Ishikawa (cell line): ENCODE measurements at regions not wholly inside any gene's neighbourhood (a gene's known extent, or its start where the extent isn't known, plus 50 kb on each side); places are given as distances from the start of the nearest gene placed in this dataset.

ENCODE experiments used
- CEBPB ChIP-seq: IDR thresholded peaks from 2 replicates; pipeline ENCODE4 v1.6.1; 2012
- CREB1 ChIP-seq: IDR thresholded peaks from 2 replicates; pipeline ENCODE4 v1.6.1; 2012; ENCODE audit warnings: low read depth
- EGR1 ChIP-seq: IDR thresholded peaks from 2 replicates; pipeline ENCODE4 v1.6.1; 2012
- EP300 ChIP-seq: IDR thresholded peaks from 2 replicates; pipeline ENCODE4 v1.6.1; 2012; ENCODE audit warnings: borderline replicate concordance
- FOXM1 ChIP-seq: IDR thresholded peaks from 2 replicates; pipeline ENCODE4 v1.6.1; 2012; ENCODE audit warnings: low read depth, borderline replicate concordance
- NFIC ChIP-seq: IDR thresholded peaks from 2 replicates; pipeline ENCODE4 v1.6.1; 2012
- RAD21 ChIP-seq: IDR thresholded peaks from 2 replicates; pipeline ENCODE4 v1.6.1; 2012; ENCODE audit warnings: low read depth
- REST ChIP-seq: IDR thresholded peaks from 2 replicates; pipeline ENCODE4 v1.6.1; 2012; ENCODE audit warnings: low read depth, mild to moderate bottlenecking
- TAF1 ChIP-seq: IDR thresholded peaks from 2 replicates; pipeline ENCODE4 v1.6.1; 2012; ENCODE audit warnings: low read depth, mild to moderate bottlenecking
- TCF12 ChIP-seq: IDR thresholded peaks from 2 replicates; pipeline ENCODE4 v1.6.1; 2012; ENCODE audit warnings: low read depth
- TEAD4 ChIP-seq: IDR thresholded peaks from 2 replicates; pipeline ENCODE4 v1.6.1; 2012
- USF1 ChIP-seq: IDR thresholded peaks from 2 replicates; pipeline ENCODE4 v1.6.1; 2012
- YY1 ChIP-seq: IDR thresholded peaks from 2 replicates; pipeline ENCODE4 v1.6.1; 2012; ENCODE audit warnings: low read depth
- ZBTB7A ChIP-seq: IDR thresholded peaks from 2 replicates; pipeline ENCODE4 v1.6.1; 2012; ENCODE audit warnings: low read depth
- TF ChIP-seq, protein P1 (sequence below): IDR thresholded peaks from 2 replicates; pipeline ENCODE4 v1.6.1; 2012

GRCh38 chrX:80170581-80170980, 156.0 kb downstream of the TBX22 start:
- TF ChIP-seq CREB1 (no peak), YY1 (no peak), TEAD4 (no peak), TCF12 (no peak), NFIC (no peak), EP300 (no peak), FOXM1 (no peak), REST (no peak)

- TF ChIP-seq CREB1, result no peak
Measured at GRCh38 chrX:80173261-80173660, 158.7 kb downstream of the TBX22 start.

GRCh38 chrX:80174925-80175574, 160.5 kb downstream of the TBX22 start:
- TF ChIP-seq YY1 (no peak), CEBPB (no peak), REST (no peak), CREB1 (no peak), EGR1 (no peak), EP300 (no peak), TEAD4 (no peak), RAD21 (no peak), TCF12 (no peak), ZBTB7A (no peak), NFIC (no peak), TAF1 (no peak), USF1 (no peak), FOXM1 (no peak)
- TF ChIP-seq, protein P1, sequence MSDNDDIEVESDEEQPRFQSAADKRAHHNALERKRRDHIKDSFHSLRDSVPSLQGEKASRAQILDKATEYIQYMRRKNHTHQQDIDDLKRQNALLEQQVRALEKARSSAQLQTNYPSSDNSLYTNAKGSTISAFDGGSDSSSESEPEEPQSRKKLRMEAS, result no peak

GRCh38 chrX:80181079-80181478, 166.5 kb downstream of the TBX22 start:
- TF ChIP-seq EP300, result no peak
- TF ChIP-seq RAD21, result peak; percentile 8; the same call in 1 of the 2 replicates

GRCh38 chrX:80184854-80185253, 170.3 kb downstream of the TBX22 start:
- no peak for TF ChIP-seq TEAD4
- TF ChIP-seq CEBPB, result no peak
- no peak for TF ChIP-seq CREB1
- TF ChIP-seq NFIC, result no peak
- TF ChIP-seq EGR1, result no peak
- TF ChIP-seq RAD21, result no peak
- TF ChIP-seq, protein P1, result no peak
- no peak for TF ChIP-seq YY1
- no peak for TF ChIP-seq REST
- no peak for TF ChIP-seq TCF12
- no peak for TF ChIP-seq FOXM1
- no peak for TF ChIP-seq TAF1
- TF ChIP-seq ZBTB7A, result no peak
- TF ChIP-seq USF1, result no peak
- TF ChIP-seq EP300, result no peak
